CD4-positive, alpha-beta T cell (primary cell): ENCODE measurements at regions not wholly inside any gene's neighbourhood (a gene's known extent, or its start where the extent isn't known, plus 50 kb on each side); places are given as distances from the start of the nearest gene placed in this dataset.

ENCODE experiments used
- ATAC-seq: fragments of 200-7000 bp; cut with Tn5 transposase; one replicate; pipeline ENCODE4 v1.10.0; 2022; ENCODE audit warnings: mild to moderate bottlenecking; ENCODE audit not compliant: poor library complexity
- CTCF ChIA-PET: fragments of 350-600 bp; sonication (Branson Sonifier 250); formaldehyde crosslinking; loops from one replicate; lab custom pipeline; 2021; ENCODE audit warnings: antibody characterized with exemption, inconsistent platforms; lab: Charles Lee
- POLR2A ChIA-PET: fragments of 350-600 bp; sonication (Branson Sonifier 250); formaldehyde crosslinking; loops from one replicate; lab custom pipeline; 2021; ENCODE audit warnings: antibody characterized with exemption, inconsistent platforms; lab: Charles Lee
- DNase-seq, 14 experiments: peaks; one replicate each; pipeline ENCODE4 v3.0.0-alpha.2; 2013 to 2020; ENCODE audit warnings: mixed read lengths in 2 of 14
- H3K27ac ChIP-seq, 2 donors: one replicate each; pipeline versions ENCODE4 v1.5.1 to v1.7.0; 2013; ENCODE audit warnings: low read length in 2 of 2, low read depth in 1 of 2, mild to moderate bottlenecking in 1 of 2
- H3K27me3 ChIP-seq, 2 experiments: 1 replicate in 1 of 2; 2 replicates in 1 of 2; pipeline versions ENCODE4 v1.6.1 to v1.7.0; 2013; ENCODE audit warnings: low read length in 2 of 2, control low read depth in 1 of 2, mild to moderate bottlenecking in 1 of 2, moderate library complexity in 1 of 2; ENCODE audit not compliant: insufficient read depth in 2 of 2, control insufficient read depth in 1 of 2
- H3K36me3 ChIP-seq: one replicate; pipeline ENCODE4 v1.6.1; 2013; ENCODE audit warnings: low read length, control low read depth; ENCODE audit not compliant: insufficient read depth
- H3K4me1 ChIP-seq: one replicate; pipeline ENCODE4 v1.6.1; 2013; ENCODE audit warnings: low read length, control low read depth; ENCODE audit not compliant: insufficient read depth
- H3K4me3 ChIP-seq: one replicate; pipeline ENCODE4 v1.5.1; 2013; ENCODE audit warnings: mild to moderate bottlenecking, low read length, moderate library complexity
- H3K9me3 ChIP-seq, 2 experiments: 1 replicate in 1 of 2; 2 replicates in 1 of 2; pipeline versions ENCODE4 v1.6.1 to v1.7.0; 2013; ENCODE audit warnings: low read length in 2 of 2, mild to moderate bottlenecking in 2 of 2, control low read depth in 1 of 2, moderate library complexity in 1 of 2; ENCODE audit not compliant: control insufficient read depth in 1 of 2, insufficient read depth in 1 of 2
- H3K27ac Mint-ChIP-seq: one replicate; pipeline ENCODE4 v1.8.0; 2020; ENCODE audit warnings: mixed read lengths
- H3K27me3 Mint-ChIP-seq: one replicate; pipeline ENCODE4 v1.8.0; 2021; ENCODE audit warnings: mixed read lengths
- H3K36me3 Mint-ChIP-seq: one replicate; pipeline ENCODE4 v1.8.0; 2021; ENCODE audit warnings: low read depth, mixed read lengths
- H3K4me1 Mint-ChIP-seq: one replicate; pipeline ENCODE4 v1.8.0; 2021; ENCODE audit warnings: low read depth, mixed read lengths
- H3K4me3 Mint-ChIP-seq: one replicate; pipeline ENCODE4 v1.8.0; 2020; ENCODE audit warnings: mild to moderate bottlenecking, mixed read lengths
- H3K9me3 Mint-ChIP-seq: one replicate; pipeline ENCODE4 v1.8.0; 2020; ENCODE audit warnings: mixed read lengths
- CTCF ChIP-seq: fragments of 200-600 bp; IDR thresholded peaks from one replicate; pipeline ENCODE4 v1.8.0; 2022; ENCODE audit warnings: antibody characterized with exemption, mild to moderate bottlenecking
- intact Hi-C, 2 experiments: fragments of 100-400 bp; cut with DNase I in 1 of 2; cut with micrococcal nuclease in 1 of 2; formaldehyde crosslinking; loops; one replicate each; pipeline versions ENCODE4 v1.15.1 to v1.9.0; 2023 to 2025; cut with DNase I, micrococcal nuclease

- Mint-ChIP-seq H3K4me1 (no peaks in the 10 kb centered on the region), H3K27ac (no peak overlapping the region), H3K4me3 (no peak overlapping the region), H3K27me3 (peaks cover 10% of the 10 kb centered on the region), H3K36me3 (no peaks in the 10 kb centered on the region), H3K9me3 (no peaks in the 10 kb centered on the region)
- Histone ChIP-seq H3K9me3 (no peaks in the 10 kb centered on the region), H3K36me3 (no peaks in the 10 kb centered on the region), H3K4me1 (no peaks in the 10 kb centered on the region), H3K27me3 (peaks cover 0 to 6% of the 10 kb centered on the region in 2 experiments), H3K27ac (no peak overlapping the region), H3K4me3 (no peak overlapping the region)
- ATAC-seq: no peak
- POLR2A ChIA-PET: no interaction called here
- TF ChIP-seq CTCF: no peak
- CTCF ChIA-PET: no interaction called here
- DNase-seq: no peak
- intact Hi-C loops: loop anchor here in 1 of 2 experiments (5.0 kb wide), 1 partner anchor 615 kb away; no protein-coding TSS in a partner anchor
Measured at GRCh38 chr9:7567687-7568086, 231.9 kb downstream of the DMAC1 start.

- Mint-ChIP-seq H3K4me1 (no peaks in the 10 kb centered on the region), H3K27me3 (no peaks in the 10 kb centered on the region), H3K4me3 (no peak overlapping the region), H3K9me3 (no peaks in the 10 kb centered on the region), H3K27ac (no peak overlapping the region), H3K36me3 (no peaks in the 10 kb centered on the region)
- CTCF ChIA-PET: no interaction called here
- no peaks in the 10 kb centered on the region for H3K4me1 ChIP-seq
- no peak for TF ChIP-seq CTCF
- H3K27me3 ChIP-seq: no peaks in the 10 kb centered on the region
- H3K4me3 ChIP-seq: no peak overlapping the region
- DNase-seq (no peak), ATAC-seq (no peak)
- POLR2A ChIA-PET: no interaction called here
- H3K36me3 ChIP-seq: no peaks in the 10 kb centered on the region
- H3K9me3 ChIP-seq: no peaks in the 10 kb centered on the region
- no peak overlapping the region for H3K27ac ChIP-seq
- intact Hi-C loops: no loop called here
Measured at GRCh38 chr9:7561527-7562080, 238.0 kb downstream of the DMAC1 start.

- no peak for ATAC-seq
- Mint-ChIP-seq H3K27ac (no peak overlapping the region), H3K4me1 (no peaks in the 10 kb centered on the region), H3K4me3 (no peak overlapping the region), H3K9me3 (no peaks in the 10 kb centered on the region), H3K36me3 (no peaks in the 10 kb centered on the region), H3K27me3 (no peaks in the 10 kb centered on the region)
- Histone ChIP-seq H3K27ac (no peak overlapping the region), H3K4me1 (no peaks in the 10 kb centered on the region), H3K27me3 (no peaks in the 10 kb centered on the region), H3K36me3 (no peaks in the 10 kb centered on the region), H3K9me3 (no peaks in the 10 kb centered on the region), H3K4me3 (no peak overlapping the region)
- ChIA-PET POLR2A (no interaction called here), CTCF (no interaction called here)
- DNase-seq: no peak
- no peak for TF ChIP-seq CTCF
- intact Hi-C loops: no loop called here
Measured at GRCh38 chr9:7560669-7561305, 238.8 kb downstream of the DMAC1 start.
